HL-60 (cell line): ENCODE measurements at regions not wholly inside any gene's neighbourhood (a gene's known extent, or its start where the extent isn't known, plus 50 kb on each side); places are given as distances from the start of the nearest gene placed in this dataset.

Experiments used
- DNase-seq, 2 experiments: peaks; one replicate each; pipeline ENCODE4 v3.0.0-alpha.2; 2010 to 2020; ENCODE audit warnings: low read depth in 1 of 2, low spot score in 1 of 2
- H3K27ac ChIP-seq: fragments of 250-450 bp; sonication (Bioruptor Pico); replicated peaks from 2 replicates; pipeline ENCODE4 v1.5.1; 2020; ENCODE audit warnings: mild to moderate bottlenecking, moderate library complexity
- H3K27me3 ChIP-seq: fragments of 250-450 bp; sonication (Bioruptor Pico); 2 replicates; pipeline ENCODE4 v1.5.1; 2021; ENCODE audit warnings: mild to moderate bottlenecking, moderate library complexity; ENCODE audit not compliant: insufficient read depth, poor library complexity, severe bottlenecking
- H3K4me3 ChIP-seq: replicated peaks from 2 replicates; pipeline ENCODE4 v1.5.1; 2011; ENCODE audit warnings: mild to moderate bottlenecking, control low read depth, low read length; ENCODE audit not compliant: insufficient read depth
- CTCF ChIP-seq: IDR thresholded peaks from one replicate; pipeline ENCODE4 v1.5.1; 2011; ENCODE audit warnings: low read length, control low read depth, inconsistent platforms; ENCODE audit not compliant: insufficient read depth
- GABPA ChIP-seq: IDR thresholded peaks from 2 replicates; pipeline ENCODE4 v1.6.1; 2012; ENCODE audit warnings: low read depth
- POLR2AphosphoS5 ChIP-seq: IDR thresholded peaks from 2 replicates; pipeline ENCODE4 v1.6.1; 2012; ENCODE audit warnings: low read depth
- REST ChIP-seq: IDR thresholded peaks from 2 replicates; pipeline ENCODE4 v1.6.1; 2012; ENCODE audit warnings: low read depth; ENCODE audit not compliant: insufficient replicate concordance
- SPI1 ChIP-seq: IDR thresholded peaks from 2 replicates; pipeline ENCODE4 v1.6.1; 2012; ENCODE audit warnings: low read depth, mild to moderate bottlenecking, borderline replicate concordance

- DNase-seq, result no peak
- no peak overlapping the region for H3K4me3 ChIP-seq
These were observed 136.6 kb upstream of the TNC start for GRCh38 chr9:115254287-115255180.

GRCh38 chr9:115261656-115262081, 143.7 kb upstream of the TNC start:
- Histone ChIP-seq H3K27ac (no peak overlapping the region), H3K4me3 (no peak overlapping the region), H3K27me3 (no peaks in the 10 kb centered on the region)
- TF ChIP-seq SPI1 (no peak), CTCF (no peak), REST (no peak), GABPA (no peak), POLR2AphosphoS5 (no peak)
- DNase-seq, result no peak

More at GRCh38 chr9:115254287-115255180, 136.6 kb upstream of the TNC start:
- H3K27ac ChIP-seq, result no peak overlapping the region
- no peaks in the 10 kb centered on the region for H3K27me3 ChIP-seq
- TF ChIP-seq REST (no peak), CTCF (no peak), POLR2AphosphoS5 (no peak), GABPA (no peak), SPI1 (no peak)

- H3K27ac ChIP-seq, result no peak overlapping the region
- no peak for TF ChIP-seq REST
- TF ChIP-seq POLR2AphosphoS5, result no peak
- TF ChIP-seq CTCF, result no peak
- no peak for TF ChIP-seq SPI1
- no peak for TF ChIP-seq GABPA
- DNase-seq, result no peak
- no peaks in the 10 kb centered on the region for H3K27me3 ChIP-seq
- no peak overlapping the region for H3K4me3 ChIP-seq
These were observed 144.5 kb upstream of the TNC start for GRCh38 chr9:115262477-115262876.
